Brain microvascular endothelial cell (primary cell): ENCODE measurements at regions not wholly inside any gene's neighbourhood (a gene's known extent, or its start where the extent isn't known, plus 50 kb on each side); places are given as distances from the start of the nearest gene placed in this dataset.

Experiments used
- DNase-seq: peaks from one replicate; pipeline ENCODE4 v3.0.0-alpha.2; 2020
- H3K27ac ChIP-seq: fragments of 250-450 bp; sonication (Bioruptor Pico); 2 replicates; pipeline ENCODE4 v1.5.1; 2020; ENCODE audit warnings: mild to moderate bottlenecking, moderate library complexity
- H3K27me3 ChIP-seq: fragments of 250-450 bp; sonication (Bioruptor Pico); replicated peaks from 2 replicates; pipeline ENCODE4 v1.5.1; 2020; ENCODE audit warnings: mild to moderate bottlenecking
- H3K36me3 ChIP-seq: fragments of 250-450 bp; sonication (Bioruptor Pico); replicated peaks from 2 replicates; pipeline ENCODE4 v1.5.1; 2020; ENCODE audit warnings: mild to moderate bottlenecking
- H3K4me3 ChIP-seq: 2 replicates; pipeline ENCODE4 v1.5.1; 2011; ENCODE audit warnings: low read depth, mild to moderate bottlenecking, control low read depth, low read length, moderate library complexity
- in situ Hi-C: cut with HindIII; loops from 2 replicates; pipeline ENCODE4 v1.10.0; 2017; ENCODE audit warnings: low sequenced_read_pairs, low pct_ligation_motif_present
- TF ChIP-seq, protein P1 (sequence below): IDR thresholded peaks from 2 replicates; pipeline ENCODE4 v1.5.1; 2011; ENCODE audit warnings: low read depth, mild to moderate bottlenecking, moderate library complexity, low read length, control low read depth, inconsistent platforms; ENCODE audit errors: missing control alignments

DNA sequence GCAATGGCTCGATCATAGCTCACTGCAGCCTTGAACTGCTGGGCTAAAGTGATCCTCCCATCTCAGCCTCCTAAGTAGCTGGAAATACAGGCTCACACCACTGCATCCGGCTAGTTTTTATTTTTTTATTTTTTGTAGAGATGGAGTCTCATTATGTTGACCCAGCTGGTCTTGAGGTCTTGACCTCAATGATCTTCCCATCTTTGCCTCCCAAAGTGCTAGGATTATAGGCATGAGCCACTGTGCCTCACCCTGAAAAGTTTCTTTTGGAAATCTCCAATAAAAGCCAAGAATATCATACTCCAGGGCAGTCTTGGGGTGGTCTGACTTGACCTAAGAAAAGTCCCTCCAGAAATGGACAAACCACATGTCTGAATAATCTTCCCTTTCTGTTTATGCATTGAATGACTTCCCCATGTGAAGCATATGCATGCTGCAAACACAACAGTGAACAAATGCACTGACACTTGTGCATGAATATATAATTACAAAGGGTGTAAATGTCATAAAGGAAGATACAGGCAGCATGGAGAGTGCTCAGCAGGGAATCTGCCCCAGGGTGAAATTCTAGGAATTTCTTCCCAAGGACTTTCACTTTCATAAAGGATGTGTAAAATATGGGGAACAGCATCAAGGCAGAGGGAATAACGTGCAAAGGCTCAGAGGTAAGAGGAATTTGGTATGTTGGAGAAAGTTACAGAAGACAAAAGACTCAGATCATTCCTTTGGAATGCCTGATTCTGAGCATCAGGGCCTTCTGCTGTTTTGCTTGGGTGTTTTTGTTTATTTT is 142.4 kb upstream of the LYZL1 start:
- Histone ChIP-seq H3K36me3 (no peaks in the 10 kb centered on the region), H3K4me3 (no peak overlapping the region), H3K27me3 (no peaks in the 10 kb centered on the region), H3K27ac (no peak overlapping the region)
- TF ChIP-seq, protein P1, sequence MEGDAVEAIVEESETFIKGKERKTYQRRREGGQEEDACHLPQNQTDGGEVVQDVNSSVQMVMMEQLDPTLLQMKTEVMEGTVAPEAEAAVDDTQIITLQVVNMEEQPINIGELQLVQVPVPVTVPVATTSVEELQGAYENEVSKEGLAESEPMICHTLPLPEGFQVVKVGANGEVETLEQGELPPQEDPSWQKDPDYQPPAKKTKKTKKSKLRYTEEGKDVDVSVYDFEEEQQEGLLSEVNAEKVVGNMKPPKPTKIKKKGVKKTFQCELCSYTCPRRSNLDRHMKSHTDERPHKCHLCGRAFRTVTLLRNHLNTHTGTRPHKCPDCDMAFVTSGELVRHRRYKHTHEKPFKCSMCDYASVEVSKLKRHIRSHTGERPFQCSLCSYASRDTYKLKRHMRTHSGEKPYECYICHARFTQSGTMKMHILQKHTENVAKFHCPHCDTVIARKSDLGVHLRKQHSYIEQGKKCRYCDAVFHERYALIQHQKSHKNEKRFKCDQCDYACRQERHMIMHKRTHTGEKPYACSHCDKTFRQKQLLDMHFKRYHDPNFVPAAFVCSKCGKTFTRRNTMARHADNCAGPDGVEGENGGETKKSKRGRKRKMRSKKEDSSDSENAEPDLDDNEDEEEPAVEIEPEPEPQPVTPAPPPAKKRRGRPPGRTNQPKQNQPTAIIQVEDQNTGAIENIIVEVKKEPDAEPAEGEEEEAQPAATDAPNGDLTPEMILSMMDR: no peak
- in situ Hi-C loops: no loop called here
- DNase-seq: no peak

DNA sequence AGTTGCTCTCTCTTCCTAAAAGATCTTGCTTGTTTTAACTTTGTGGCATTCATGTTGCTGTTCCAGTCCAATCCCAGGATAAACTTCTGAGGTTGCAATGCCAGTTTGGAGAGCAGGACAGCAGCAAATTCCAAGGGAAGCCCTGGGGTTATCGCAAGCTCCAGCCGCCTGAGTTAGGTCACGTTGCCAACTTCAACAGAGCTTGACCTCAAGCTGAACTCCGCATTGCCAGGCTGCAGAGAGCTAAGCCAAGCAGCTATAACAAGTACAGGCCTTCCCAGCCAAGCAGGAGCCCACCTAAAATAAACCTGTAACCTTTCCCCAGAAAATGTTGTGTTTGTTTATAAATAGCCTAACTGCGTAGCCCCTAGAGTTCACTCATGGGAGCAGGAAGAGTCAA is 138.9 kb upstream of the LYZL1 start:
- in situ Hi-C loops: no loop called here
- Histone ChIP-seq H3K36me3 (no peaks in the 10 kb centered on the region), H3K27ac (no peak overlapping the region), H3K4me3 (no peak overlapping the region), H3K27me3 (no peaks in the 10 kb centered on the region)
- TF ChIP-seq, protein P1: no peak
- peak; percentile 24 for DNase-seq

DNA sequence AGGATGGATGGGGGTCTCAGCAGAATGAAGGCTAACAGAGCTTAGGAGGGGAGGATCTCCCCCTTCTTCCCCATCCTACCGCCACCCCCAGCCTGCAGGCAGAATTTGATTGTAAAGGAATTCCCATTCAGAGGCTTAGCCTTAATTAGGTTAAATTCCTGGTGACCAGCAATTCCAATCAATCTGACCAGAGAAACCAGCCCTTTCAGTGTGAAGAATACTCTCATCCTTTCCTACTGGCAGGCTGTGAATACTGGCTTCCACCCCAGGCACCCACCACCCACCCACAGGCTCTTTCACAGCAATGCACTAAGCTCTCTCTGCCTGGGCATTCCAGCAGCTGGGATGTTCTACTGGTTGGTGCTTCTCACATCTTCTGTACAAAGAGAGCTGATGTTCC is 137.9 kb upstream of the LYZL1 start:
- no peaks in the 10 kb centered on the region for H3K36me3 ChIP-seq
- DNase-seq: no peak
- H3K27me3 ChIP-seq: no peaks in the 10 kb centered on the region
- in situ Hi-C loops: no loop called here
- H3K27ac ChIP-seq: no peak overlapping the region
- H3K4me3 ChIP-seq: no peak overlapping the region
- TF ChIP-seq, protein P1: no peak

DNA sequence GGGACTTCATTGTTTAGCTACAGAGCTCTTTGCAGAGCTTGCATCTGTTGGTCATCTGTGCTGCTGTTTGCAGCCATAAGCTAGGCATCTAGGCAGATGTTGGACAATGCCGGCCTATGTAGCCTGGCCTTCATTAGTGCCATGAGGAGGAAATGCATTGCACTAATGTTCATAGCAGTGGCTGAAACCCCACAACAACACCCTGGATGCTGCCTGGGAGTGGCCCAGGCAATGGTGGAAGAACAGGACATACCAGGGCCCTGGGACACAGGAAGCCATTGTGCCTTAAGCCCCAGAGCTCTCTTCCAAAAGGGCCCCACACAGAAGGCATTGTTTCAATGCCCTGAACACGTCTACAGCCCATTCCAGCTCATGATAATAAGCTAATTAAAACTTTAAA is 131.5 kb upstream of the LYZL1 start:
- TF ChIP-seq, protein P1: no peak
- Histone ChIP-seq H3K36me3 (no peaks in the 10 kb centered on the region), H3K27ac (no peak overlapping the region), H3K4me3 (no peak overlapping the region), H3K27me3 (no peaks in the 10 kb centered on the region)
- DNase-seq: no peak
- in situ Hi-C loops: no loop called here

DNA sequence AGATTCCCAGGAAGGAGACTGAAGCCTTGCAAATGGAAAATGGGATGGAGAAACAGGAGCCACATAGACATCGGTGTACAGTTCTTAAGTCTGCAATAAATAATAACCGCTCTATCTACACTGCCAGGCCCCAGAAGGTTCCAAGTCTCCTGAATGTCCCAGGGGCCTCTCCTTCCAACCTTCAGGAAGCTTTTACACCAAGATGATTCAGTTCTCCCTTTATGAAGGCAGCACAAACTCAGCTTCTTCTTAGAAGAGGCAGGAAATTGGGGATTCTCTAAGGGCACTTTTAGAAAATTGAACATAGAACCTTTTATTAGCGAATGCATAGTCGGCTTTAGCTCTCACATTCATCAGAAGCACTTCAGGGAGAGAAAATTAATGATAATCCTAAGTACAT is 130.8 kb upstream of the LYZL1 start:
- Histone ChIP-seq H3K27me3 (no peaks in the 10 kb centered on the region), H3K36me3 (no peaks in the 10 kb centered on the region), H3K27ac (no peak overlapping the region), H3K4me3 (no peak overlapping the region)
- TF ChIP-seq, protein P1: no peak
- no peak for DNase-seq
- in situ Hi-C loops: no loop called here

DNA sequence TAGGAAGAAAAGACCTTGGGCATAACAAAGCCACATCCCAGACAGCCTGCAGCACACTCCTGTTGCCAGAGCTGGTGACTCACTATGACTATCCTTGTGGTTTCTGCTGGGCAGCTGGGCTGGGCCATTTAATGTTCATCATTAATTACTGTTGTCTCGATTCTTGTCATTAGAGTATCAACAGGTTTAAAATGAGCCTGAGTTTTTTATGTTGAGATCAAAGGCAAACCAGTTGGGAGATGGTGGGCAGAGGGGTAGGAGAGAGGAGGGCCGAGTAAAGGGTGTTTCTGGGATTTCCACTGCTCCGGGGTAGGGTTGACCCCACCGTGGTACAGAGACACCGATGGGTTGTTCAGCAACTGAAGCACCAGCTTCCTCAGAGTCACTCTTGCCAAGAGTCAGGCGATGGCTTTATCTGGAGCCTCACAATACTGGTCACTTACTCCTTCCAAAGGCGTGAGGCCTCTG is 128.7 kb upstream of the LYZL1 start:
- TF ChIP-seq, protein P1: no peak
- H3K4me3 ChIP-seq: no peak overlapping the region
- in situ Hi-C loops: no loop called here

More for the DNA sequence above, 128.7 kb upstream of the LYZL1 start:
- H3K27ac ChIP-seq: peak overlapping the region; percentile 64
- no peaks in the 10 kb centered on the region for H3K36me3 ChIP-seq
- no peaks in the 10 kb centered on the region for H3K27me3 ChIP-seq
- DNase-seq: peak; percentile 86
